Neural cell (in vitro differentiated cells): ENCODE measurements at regions not wholly inside any gene's neighbourhood (a gene's known extent, or its start where the extent isn't known, plus 50 kb on each side); places are given as distances from the start of the nearest gene placed in this dataset.

Experiments used
- CTCF ChIP-seq: fragments of 450-650 bp; IDR thresholded peaks from 2 replicates; pipeline ENCODE4 v1.5.1; 2014; ENCODE audit warnings: antibody characterized with exemption, mild to moderate bottlenecking, moderate library complexity; ENCODE audit not compliant: poor library complexity, severe bottlenecking
- EZH2 ChIP-seq: fragments of 200-600, 300-800 bp; shearing (Covaris generic), sonication (generic); IDR thresholded peaks from 2 replicates; pipeline ENCODE4 v1.6.1; 2014; ENCODE audit warnings: antibody characterized with exemption, low read length, borderline replicate concordance, mild to moderate bottlenecking; ENCODE audit not compliant: insufficient read depth, poor library complexity, severe bottlenecking
- MXI1 ChIP-seq: fragments of 450-650 bp; conservative IDR thresholded peaks from 2 replicates; pipeline ENCODE4 v1.6.1; 2014; ENCODE audit warnings: antibody characterized with exemption, mild to moderate bottlenecking; ENCODE audit not compliant: poor library complexity, severe bottlenecking
- SMC3 ChIP-seq: fragments of 450-650 bp; conservative IDR thresholded peaks from 2 replicates; pipeline ENCODE4 v1.6.1; 2014; ENCODE audit warnings: antibody characterized with exemption, mild to moderate bottlenecking, moderate library complexity; ENCODE audit not compliant: poor library complexity

- TF ChIP-seq CTCF: no peak
- TF ChIP-seq SMC3: no peak
- TF ChIP-seq EZH2: no peak
- no peak for TF ChIP-seq MXI1
These were observed 97.9 kb upstream of the RND3 start for GRCh38 chr2:150585221-150585971.
